Upper lobe of right lung (tissue), 1 donor: ENCODE measurements at regions not wholly inside any gene's neighbourhood (a gene's known extent, or its start where the extent isn't known, plus 50 kb on each side); places are given as distances from the start of the nearest gene placed in this dataset.
A peak's percentile ranks its signal among the peaks of the same experiment; 100 is the strongest.

ENCODE experiments used
- ATAC-seq: fragments of 200-7000 bp; cut with Tn5 transposase; one replicate; pipeline ENCODE4 v1.9.1; 2020; ENCODE audit warnings: mild to moderate bottlenecking, moderate library complexity
- DNase-seq: peaks from one replicate; pipeline ENCODE4 v3.0.0-alpha.2; 2020
- H3K27ac ChIP-seq: fragments of 200-600 bp; one replicate; pipeline ENCODE4 v1.8.0; 2022
- H3K27me3 ChIP-seq: fragments of 200-600 bp; one replicate; pipeline ENCODE4 v1.8.0; 2022; ENCODE audit warnings: mild to moderate bottlenecking
- H3K36me3 ChIP-seq: fragments of 200-600 bp; one replicate; pipeline ENCODE4 v1.8.0; 2022
- H3K4me1 ChIP-seq: fragments of 200-600 bp; one replicate; pipeline ENCODE4 v1.8.0; 2022
- H3K4me3 ChIP-seq: fragments of 200-600 bp; one replicate; pipeline ENCODE4 v1.8.0; 2022; ENCODE audit warnings: mild to moderate bottlenecking
- H3K9me3 ChIP-seq: fragments of 200-600 bp; one replicate; pipeline ENCODE4 v1.8.0; 2022
- CTCF ChIP-seq: fragments of 200-600 bp; IDR thresholded peaks from one replicate; pipeline ENCODE4 v1.8.0; 2022; ENCODE audit warnings: antibody characterized with exemption
- intact Hi-C: fragments of 100-400 bp; cut with DNase I; formaldehyde crosslinking; loops from one replicate; pipeline ENCODE4 v1.11.0; 2022
- donor health status: DM: no; HTN: yes; CAD: no; lungs with severe emphysema.

- Histone ChIP-seq H3K36me3 (no peaks in the 10 kb centered on the region), H3K9me3 (no peaks in the 10 kb centered on the region), H3K4me1 (no peaks in the 10 kb centered on the region), H3K27ac (no peak overlapping the region), H3K4me3 (no peak overlapping the region), H3K27me3 (no peaks in the 10 kb centered on the region)
- intact Hi-C loops: no loop called here
- TF ChIP-seq CTCF: no peak
- no peak for ATAC-seq
- no peak for DNase-seq
These were observed 114.3 kb upstream of the SLC24A3 start for GRCh38 chr20:19098117-19098516.

- ATAC-seq: peak; percentile 65
These were observed 113.5 kb upstream of the SLC24A3 start for GRCh38 chr20:19098806-19099578.

GRCh38 chr20:19099596-19100545, 112.6 kb upstream of the SLC24A3 start:
- no peak for ATAC-seq
- intact Hi-C loops: no loop called here
- DNase-seq: no peak
- no peak overlapping the region for H3K27ac ChIP-seq
- H3K27me3 ChIP-seq: no peaks in the 10 kb centered on the region
- no peaks in the 10 kb centered on the region for H3K4me1 ChIP-seq
- no peaks in the 10 kb centered on the region for H3K36me3 ChIP-seq
- H3K9me3 ChIP-seq: no peaks in the 10 kb centered on the region
- TF ChIP-seq CTCF: no peak
- no peak overlapping the region for H3K4me3 ChIP-seq

More at GRCh38 chr20:19098806-19099578, 113.5 kb upstream of the SLC24A3 start:
- DNase-seq: no peak
- no peak for TF ChIP-seq CTCF
- intact Hi-C loops: no loop called here
- Histone ChIP-seq H3K27me3 (no peaks in the 10 kb centered on the region), H3K27ac (no peak overlapping the region), H3K4me3 (no peak overlapping the region), H3K9me3 (no peaks in the 10 kb centered on the region), H3K4me1 (no peaks in the 10 kb centered on the region), H3K36me3 (no peaks in the 10 kb centered on the region)

DNA sequence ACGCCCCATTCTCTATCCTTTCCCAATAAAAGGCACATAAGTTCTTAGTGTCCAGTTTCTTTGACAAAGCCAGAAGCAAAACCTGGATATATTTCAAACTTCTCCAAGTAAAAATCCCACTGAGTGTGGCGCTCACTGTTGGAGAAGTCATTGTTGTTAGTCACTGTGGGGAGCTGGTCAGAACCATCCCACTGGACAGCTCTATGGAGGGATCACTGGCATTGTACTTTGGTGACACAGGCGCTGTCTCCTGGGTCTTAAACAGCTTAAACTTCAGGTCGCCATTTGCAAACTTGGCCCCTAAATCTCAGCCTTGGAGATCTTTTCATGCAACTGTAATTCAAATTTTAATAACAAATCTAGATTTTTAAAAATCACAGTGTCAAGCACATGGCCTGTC, 111.5 kb upstream of the SLC24A3 start:
- Histone ChIP-seq H3K9me3 (no peaks in the 10 kb centered on the region), H3K27me3 (no peaks in the 10 kb centered on the region), H3K27ac (no peak overlapping the region), H3K36me3 (no peaks in the 10 kb centered on the region), H3K4me1 (no peaks in the 10 kb centered on the region), H3K4me3 (no peak overlapping the region)
- intact Hi-C loops: no loop called here
- TF ChIP-seq CTCF: no peak
- ATAC-seq: no peak
- no peak for DNase-seq

DNA sequence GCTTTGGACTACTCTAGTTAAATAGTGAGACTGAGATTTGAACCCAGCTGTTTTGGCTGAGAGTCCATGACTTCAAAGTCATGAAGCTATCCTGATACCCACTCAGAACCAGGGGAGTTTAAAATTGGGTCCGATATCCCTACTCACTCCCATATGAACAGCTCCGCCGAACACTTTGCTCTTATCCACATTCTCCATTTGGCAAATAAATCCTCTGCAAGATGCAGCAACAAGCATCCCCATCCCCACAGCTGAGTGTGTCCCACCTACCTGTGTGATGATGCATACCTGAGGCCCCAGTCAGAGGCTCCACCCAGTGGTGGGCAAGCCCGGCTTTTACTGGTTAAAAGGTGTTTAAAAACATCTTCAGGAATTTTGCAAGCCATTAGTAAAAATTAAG, 108.3 kb upstream of the SLC24A3 start:
- DNase-seq: no peak
- H3K36me3 ChIP-seq: no peaks in the 10 kb centered on the region
- no peak for TF ChIP-seq CTCF
- no peaks in the 10 kb centered on the region for H3K4me1 ChIP-seq
- no peak for ATAC-seq
- intact Hi-C loops: no loop called here
- H3K27ac ChIP-seq: no peak overlapping the region
- no peaks in the 10 kb centered on the region for H3K27me3 ChIP-seq
- no peaks in the 10 kb centered on the region for H3K9me3 ChIP-seq
- H3K4me3 ChIP-seq: no peak overlapping the region
